GM21447 (cell line): ENCODE measurements at regions not wholly inside any gene's neighbourhood (a gene's known extent, or its start where the extent isn't known, plus 50 kb on each side); places are given as distances from the start of the nearest gene placed in this dataset.
"Not testable (repeated sequence)": the region's sequence is repeated elsewhere in the genome, so short reads cannot be mapped to it uniquely, and the experiment has no call there.

Source experiments
- ATAC-seq: cut with Tn5 transposase; IDR thresholded peaks from one replicate; pipeline ENCODE4 v1.9.1; 2021; ENCODE audit not compliant: unreplicated experiment

- no peak for ATAC-seq
Measured at GRCh38 chr2:183456177-183456576, 331.9 kb downstream of the NUP35 start.

DNA sequence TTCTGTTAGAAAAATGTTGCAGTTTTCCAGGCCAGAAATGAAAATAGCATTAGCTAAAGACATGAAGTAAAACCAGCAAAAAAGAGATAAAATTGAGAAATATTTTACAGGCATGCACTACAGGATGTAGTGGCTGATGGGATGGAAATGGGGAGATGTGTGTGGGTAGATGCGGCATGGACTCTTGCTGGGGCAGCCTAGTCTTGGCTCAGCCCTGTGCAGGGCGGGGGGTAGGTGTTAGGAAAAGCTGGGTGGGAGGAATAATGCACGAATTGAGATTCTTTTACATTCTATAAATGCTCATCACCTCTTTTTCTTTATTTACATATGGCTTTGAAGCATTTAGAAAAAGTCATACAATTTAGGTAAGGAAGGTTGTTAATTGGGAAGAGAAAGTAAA lies 334.2 kb downstream of the NUP35 start:
- no peak for ATAC-seq

- no peak for ATAC-seq
Measured at GRCh38 chr2:183459466-183459865, 335.2 kb downstream of the NUP35 start.

DNA sequence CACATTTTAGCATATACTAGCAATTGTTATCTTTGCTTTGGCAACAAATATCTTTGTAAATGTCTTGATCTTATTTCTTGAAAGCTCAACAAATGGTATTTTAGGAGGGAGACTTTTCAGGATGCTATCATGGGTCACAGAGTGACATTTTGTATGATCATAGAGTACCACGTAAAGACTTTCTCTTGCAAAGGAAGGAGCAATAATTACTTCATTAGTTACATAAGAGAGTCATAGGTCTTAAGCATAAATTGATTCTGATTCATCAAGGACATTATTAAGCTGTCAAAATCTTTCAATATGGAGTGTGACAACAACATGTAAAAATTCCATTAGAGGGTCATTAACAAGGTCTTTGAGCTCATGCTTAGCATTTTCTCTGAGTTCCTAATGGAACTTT lies 339.6 kb downstream of the NUP35 start:
- ATAC-seq: no peak

DNA sequence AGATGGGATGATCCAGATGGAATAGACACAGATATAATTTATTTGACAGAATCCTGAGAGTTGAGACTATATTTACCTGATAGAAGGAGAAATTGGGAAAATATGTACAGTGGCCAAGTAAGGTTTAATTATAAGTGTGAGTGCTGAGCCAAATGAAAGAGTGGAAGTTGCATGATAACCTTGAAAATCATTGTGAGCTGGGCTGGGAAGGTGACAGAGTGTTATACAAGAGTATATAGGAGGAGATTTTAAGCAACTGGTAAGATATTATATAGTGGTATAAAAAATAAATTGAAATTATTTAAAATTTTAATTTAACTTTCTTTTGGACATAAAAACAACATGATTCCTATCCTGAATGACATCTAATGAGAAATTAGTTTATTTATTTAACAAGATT lies 340.8 kb downstream of the NUP35 start:
- ATAC-seq: no peak

GRCh38 chr2:183474912-183475695 lies 350.9 kb downstream of the NUP35 start:
- ATAC-seq: no peak

GRCh38 chr2:183476490-183476889 lies 352.2 kb downstream of the NUP35 start:
- no peak for ATAC-seq

DNA sequence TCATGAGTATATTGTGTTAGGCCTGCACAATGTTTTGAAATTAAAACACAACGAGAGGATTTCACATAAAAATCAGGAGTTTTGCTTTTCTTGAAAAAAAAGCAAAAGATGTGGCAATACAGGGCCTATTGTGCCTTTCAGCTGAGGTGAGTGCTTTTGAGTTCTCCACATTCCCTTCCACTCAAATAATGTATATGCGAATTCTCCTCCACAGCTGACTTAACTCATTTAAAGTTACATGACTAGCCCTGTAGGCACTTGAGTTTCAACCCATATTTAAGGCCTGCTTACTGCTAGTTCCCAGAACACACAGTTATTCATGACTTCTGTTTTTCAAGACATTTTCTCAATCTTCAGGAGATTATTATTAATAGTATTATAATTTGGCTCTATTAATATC lies 353.1 kb downstream of the NUP35 start:
- ATAC-seq: no peak

DNA sequence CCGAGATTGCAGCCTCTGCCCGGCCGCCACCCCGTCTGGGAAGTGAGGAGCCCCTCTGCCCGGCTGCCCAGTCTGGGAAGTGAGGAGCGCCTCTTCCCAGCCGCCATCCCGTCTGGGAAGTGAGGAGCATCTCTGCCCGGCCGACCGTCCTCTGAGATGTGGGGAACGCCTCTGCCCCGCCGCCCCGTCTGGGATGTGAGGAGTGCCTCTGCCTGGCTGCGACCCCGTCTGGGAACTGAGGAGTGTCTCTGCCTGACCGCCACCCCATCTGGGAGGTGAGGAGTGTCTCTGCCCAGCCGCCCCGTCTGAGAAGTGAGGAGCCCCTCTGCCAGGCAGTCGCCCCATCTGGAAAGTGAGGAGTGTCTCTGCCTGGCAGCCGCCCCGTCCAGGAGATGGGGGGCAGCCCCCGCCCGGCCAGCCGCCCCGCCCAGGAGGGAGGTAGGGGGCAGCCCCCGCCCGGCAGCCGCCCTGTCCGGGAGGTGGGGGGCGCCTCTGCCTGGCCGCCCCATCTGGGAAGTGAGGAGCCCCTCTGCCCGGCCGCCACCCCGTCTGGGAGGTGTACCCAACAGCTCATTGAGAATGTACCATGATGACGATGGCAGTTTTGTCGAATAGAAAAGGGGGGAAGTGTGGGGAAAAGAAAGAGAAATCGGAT lies 354.8 kb downstream of the NUP35 start:
- ATAC-seq: not testable (repeated sequence)

DNA sequence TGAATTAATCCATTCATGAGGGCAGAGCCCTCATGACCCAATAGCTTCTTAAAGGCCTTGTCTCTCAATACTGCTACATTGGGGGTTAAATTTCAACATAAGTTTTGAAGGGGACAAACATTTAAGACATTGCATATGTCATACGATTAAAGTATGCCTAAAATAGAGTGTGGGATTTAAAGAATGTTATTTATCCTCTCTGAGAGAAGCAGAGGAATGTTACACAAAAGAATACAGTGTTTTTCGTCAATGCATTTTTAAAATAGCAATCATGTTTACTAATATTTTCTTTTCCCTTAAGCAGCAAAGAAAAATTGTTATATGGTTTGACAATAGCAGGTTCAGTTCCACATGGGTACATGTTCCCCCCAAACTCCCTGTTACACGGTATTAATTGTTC lies 363.1 kb downstream of the NUP35 start:
- ATAC-seq: no peak

DNA sequence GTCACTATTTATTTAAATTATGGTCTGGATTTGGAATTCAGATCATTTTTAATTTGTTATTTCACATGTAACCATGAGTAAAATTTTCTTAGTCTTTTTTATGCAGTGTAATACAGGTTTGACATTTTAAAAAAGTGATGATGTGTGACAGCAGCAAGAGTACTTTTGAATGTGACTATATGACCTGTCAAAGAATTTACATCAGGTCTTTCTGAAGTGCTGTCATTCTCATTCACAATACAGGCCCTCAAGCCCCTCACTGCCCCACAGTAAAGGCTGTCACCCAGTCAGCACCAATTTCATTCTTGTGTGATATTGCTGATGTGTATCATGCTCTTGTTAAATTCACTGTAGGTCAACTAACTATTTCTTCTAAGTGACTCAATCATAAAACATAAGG lies 364.2 kb downstream of the NUP35 start:
- ATAC-seq: no peak

- ATAC-seq: no peak
Measured at GRCh38 chr2:183490489-183490888, 366.2 kb downstream of the NUP35 start.

- no peak for ATAC-seq
Measured at GRCh38 chr2:183490914-183491313, 366.7 kb downstream of the NUP35 start.

DNA sequence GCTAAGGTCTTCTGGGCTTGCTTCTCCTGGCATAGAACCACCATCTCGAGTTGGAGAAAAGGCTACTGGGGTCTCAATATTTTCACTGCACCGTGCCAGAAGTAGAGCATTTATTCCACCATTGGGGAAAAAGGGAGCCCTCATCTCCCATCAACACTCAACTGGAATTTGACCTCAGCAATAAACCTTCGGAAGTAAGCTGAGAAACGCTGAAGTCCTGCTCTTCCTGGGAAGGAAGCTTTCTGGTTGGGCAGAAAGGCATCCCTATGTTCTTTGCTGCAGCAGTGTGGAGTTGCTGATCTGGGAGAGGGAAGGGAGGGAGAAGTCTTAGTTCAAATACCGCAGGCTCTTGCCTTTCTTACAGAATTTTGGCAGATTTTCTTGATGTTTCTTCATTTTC lies 368.8 kb downstream of the NUP35 start:
- no peak for ATAC-seq

GRCh38 chr2:183495079-183495478 lies 370.8 kb downstream of the NUP35 start:
- no peak for ATAC-seq

- ATAC-seq: peak; percentile 93
Measured at GRCh38 chr2:183495589-183496267, 371.5 kb downstream of the NUP35 start.

DNA sequence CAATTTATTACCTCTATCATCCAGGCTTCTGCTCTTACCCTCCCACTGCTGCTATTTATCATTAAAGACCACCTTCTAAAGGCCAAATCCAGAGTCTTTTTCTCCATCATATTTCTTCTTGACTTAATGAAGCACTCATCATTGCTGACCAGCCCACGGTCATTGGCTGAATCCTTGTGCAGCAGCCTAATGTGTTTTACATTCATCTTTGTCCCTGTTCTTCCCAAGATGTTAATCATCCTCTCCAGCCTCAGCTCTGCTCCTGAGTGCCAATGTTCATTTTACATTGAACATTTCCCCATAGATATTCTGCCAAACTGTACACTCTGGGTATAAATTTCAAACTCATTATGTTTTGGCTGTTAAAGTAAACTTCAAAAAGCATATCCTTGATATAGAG lies 373.6 kb downstream of the NUP35 start:
- ATAC-seq: no peak

- ATAC-seq: peak; percentile 63
Measured at GRCh38 chr2:183505911-183506310, 381.7 kb downstream of the NUP35 start.

- no peak for ATAC-seq
Measured at GRCh38 chr2:183511154-183511553, 386.9 kb downstream of the NUP35 start.

GRCh38 chr2:183519371-183520056 lies 395.3 kb downstream of the NUP35 start:
- no peak for ATAC-seq

- no peak for ATAC-seq
Measured at GRCh38 chr2:183521911-183522310, 397.7 kb downstream of the NUP35 start.
